ENCODE measurements at regions not wholly inside any gene's neighbourhood (a gene's known extent, or its start where the extent isn't known, plus 50 kb on each side); places are given as distances from the start of the nearest gene placed in this dataset.
"Not testable (repeated sequence)": the region's sequence is repeated elsewhere in the genome, so short reads cannot be mapped to it uniquely, and the experiment has no call there.

DNA sequence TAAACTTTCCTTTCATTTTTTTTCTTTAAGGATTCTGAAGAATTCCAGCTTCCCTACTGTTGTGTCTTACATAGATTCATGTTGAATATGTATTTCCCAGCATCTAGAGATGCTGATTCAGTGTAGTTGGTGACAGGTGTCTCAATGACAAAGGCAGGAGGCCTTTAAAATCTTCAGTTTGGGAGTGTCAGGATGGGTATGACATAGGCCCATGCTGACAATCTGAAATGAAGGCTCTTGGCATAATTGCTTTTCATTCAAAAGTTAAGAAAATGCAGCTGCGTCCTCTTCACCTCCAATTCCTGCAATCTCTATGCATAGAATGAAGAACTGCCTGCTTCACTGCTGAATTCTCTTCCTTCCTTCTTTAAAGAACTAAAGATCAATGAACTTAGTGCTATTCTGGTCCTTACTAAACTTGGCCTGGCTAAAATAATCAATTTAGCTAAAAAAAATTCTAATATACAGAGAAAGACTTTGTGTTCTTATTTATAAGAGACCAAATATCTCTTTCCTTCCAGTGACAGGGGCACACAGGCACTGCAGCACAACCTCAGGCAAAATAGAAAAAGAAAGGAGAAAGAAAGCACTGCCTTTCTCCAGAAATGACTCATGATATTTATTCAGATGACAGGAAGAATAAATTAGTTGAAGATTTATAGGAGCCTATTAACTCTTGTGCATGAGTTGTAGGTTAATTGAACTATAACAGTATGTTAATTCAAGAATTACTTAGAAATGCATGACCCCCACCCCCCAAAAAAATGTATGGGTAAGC lies 152.6 kb upstream of the GBE1 start:
- DNase-seq = no peak

DNA sequence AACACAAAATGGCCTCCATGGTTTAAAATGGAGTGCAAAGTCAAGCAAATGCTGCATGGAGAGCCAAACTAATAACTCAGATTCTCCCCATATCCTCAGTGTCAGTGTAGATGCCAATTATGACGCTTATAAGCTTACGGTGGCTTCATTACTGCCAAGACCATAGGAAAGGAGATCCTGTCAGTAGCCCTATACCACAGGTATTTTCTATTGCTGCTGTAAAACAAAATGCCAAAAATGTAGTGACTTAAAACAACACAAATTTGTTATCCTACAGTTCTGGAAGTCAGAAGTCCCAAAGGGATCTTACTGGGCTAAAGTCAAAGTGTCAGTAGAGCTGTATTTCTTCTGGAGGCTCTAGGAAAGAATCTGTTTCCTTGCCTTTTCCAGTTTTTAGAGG lies 149.8 kb upstream of the GBE1 start:
- DNase-seq = peak; percentile 40

DNA sequence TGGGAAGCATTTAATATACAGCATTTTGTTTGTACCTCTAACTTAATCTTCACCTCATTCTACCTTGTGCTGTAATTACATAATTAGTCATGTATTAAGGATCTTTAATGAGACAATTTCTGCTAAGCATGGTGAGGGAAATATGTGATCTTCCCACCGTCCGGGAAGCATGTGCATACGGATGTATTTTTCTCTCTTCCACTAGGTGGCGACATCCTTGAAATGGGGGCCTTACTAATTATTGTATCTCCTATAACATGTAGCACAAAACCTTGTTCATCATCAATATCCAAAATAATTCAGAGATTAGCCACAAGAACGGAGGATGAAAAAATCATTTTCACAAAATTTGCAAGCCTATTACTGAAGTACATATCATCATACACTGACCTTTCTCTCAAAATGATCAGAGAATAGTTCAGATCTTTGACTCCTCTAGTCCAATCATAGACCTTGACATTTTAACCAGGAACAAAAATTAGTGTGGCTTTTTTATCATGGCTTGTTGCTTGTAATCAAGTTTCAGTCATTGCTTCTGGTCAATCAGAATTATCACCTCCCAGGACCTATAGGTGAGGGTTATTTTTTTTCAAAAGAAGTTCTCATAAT lies 148.9 kb upstream of the GBE1 start:
- DNase-seq = no peak

DNA sequence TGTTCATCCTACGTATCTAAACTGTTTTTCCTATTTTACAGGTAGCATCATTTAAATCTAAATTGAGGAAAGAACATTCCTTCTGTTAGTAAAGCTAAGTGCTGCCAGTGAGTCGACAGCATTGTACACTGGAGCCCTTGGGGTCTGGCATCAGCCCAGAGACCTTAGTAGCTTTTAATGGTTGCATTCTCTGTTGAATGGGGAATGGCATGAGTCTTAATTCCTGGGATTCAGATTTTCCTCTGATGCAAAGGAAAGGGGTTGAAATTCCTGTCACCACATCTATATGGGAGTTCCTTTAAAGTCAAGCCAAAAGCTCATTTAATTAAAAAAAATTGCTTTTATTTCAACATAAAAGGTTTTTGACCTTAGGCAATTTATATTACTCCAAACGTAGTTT lies 148.4 kb upstream of the GBE1 start:
- DNase-seq = no peak

DNA sequence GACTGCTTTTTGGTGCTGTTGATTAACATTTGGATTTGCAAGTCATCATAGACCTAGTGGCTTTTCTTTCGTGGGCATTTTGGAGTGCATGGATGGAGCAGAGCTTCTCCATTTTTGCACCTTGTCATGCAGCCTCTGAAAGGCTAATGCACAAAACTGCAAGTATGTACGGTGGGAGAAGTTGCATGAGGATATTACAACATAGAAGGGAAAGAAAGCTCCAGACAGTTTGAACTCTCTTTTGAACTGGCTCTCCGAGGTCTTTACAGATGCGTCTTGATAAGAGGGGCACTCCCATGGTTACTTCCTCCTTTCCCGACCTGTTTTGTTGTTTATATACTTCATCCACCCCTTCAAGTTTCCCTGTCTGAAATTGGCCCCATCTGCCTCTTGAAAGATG lies 147.1 kb upstream of the GBE1 start:
- DNase-seq = no peak

DNA sequence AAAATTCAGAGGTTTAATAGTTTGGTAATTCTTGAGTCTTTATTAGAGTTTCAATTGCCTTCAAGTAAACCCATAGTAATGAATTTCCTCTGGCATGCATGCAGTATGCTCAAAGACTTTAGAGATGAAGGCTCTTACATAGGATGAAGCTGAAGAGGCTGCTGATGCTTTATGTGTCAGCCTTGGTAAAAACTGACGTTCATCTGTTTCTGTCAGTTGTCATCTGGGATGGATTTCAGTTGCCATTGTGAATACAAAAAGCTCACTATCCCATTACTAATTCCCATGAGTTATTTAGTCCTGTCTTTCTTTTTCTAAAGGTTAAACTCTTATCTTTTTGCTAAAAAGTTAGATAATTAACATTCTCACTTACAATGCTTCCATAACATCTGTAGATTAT lies 136.9 kb upstream of the GBE1 start:
- DNase-seq = no peak

DNA sequence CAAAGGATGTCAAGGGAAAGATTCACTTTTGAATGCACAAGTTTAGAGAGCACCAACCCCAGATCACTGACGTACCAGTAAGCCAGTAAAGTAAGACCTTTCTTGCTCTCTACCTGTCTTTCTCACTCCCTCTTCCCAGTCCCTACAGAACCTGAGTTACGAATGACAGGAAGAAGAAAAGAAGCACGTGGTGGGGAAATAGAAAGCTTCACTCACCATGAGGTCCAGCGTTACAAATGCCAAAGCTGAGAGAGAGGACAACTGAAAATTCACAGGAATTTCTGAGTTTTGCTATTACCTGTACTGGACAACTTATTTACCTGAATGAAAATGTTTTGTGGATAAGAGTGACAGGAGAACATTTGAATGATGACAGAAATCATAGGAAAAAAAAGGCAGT lies 133.2 kb upstream of the GBE1 start:
- DNase-seq = no peak

DNA sequence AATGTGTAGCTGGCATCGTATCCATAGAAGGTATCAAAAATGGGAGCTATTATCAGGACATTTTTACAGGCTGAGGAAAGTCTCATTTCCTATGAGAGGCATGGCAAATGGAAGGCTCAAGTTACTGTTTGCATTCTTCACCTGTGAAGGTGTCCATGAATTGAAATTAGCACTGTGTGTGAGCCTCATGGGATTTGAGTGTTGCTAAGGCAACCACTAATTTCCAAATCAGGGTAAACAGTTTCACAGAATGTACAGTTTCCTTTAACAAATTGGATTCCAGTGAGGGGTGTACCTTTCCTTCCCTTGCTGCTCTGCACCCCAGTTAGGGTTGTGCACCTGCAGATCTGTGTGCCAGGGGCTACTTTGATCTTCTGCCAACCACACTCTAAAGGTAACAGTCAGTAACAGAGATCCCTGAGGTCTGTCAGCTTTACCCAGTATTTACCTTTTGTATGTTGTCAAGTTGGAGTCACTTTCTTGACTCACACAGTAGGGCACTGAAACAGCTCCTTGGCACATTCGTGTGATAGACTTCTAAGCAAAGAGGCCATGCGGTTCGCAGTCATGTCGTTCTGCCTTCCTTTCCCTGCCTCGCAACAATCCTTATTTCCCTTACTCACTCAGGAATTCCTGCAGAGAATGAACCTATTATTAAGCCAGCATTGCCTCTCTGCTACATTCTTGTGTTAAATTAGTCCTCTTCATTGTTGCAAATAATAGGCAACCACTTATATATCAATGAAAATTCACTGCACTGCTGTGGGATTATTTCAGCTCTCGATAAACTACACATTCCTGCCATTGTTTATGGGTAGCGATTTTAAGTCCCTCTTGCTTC lies 129.8 kb upstream of the GBE1 start:
- no peak for DNase-seq

DNA sequence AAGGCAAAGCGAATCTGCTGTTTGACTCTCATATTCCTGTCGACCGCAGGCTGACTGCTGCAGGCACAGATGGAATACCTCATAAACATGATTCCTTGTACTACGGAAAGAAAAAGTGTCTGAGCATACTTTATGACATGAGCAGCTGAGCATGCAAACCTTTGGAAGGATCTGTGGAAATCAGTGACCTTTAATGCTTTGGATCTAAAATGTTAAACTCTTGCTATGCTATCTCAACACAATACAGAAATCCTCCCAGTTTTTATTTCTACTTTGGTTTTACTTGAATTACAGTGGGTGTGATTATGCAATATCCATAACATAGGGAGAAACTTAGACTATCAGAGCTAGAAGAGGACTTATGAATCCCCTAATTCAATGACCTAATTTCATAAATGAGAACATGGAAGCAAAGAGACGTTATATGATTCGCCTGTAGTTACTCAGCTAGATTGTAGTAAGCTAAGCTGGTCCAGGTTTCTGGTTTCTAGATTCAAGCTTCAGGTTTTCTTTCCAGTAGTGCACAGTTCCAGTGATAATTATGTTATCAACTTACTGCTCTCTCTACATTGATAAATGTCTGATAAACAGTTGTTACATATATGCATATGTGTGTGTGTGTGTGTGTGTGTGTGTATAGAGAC lies 127.6 kb upstream of the GBE1 start:
- DNase-seq = peak; percentile 31

DNA sequence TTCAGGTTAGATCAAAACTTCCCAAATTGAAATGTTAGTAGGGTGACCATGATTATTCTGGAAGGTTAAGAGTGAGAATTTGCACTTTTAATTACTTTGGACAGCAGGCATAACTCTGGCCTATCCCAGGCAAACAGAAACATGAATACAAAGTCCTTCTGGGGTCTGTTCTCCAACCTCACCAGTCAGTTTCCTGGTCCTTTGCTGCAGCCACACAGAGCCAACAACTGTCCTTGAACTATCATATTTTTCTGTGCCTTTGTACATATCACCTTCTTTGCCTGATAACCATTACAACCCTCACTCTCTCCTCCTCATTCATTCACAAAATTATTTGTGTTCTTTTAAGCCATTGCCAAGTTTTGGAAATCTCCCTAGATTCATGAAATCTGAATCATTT lies 126.0 kb upstream of the GBE1 start:
- no peak for DNase-seq

DNA sequence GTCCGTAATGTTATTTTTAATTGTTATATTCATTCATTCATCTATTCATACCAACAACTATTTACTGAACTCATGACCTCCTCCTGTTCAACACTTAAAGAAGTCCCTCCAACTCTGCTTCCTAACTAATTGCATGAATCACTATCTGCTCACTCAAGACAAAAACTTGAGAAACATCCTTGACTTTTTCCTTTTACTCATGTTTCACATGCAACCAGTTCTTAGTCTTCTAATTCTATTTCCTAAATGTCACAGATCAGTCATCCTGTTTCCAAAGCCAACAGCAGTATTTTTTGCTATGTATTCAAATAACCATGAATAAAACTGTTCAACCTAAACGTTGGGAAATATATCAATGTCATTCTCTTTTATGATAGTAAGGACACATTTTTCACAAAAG lies 124.6 kb upstream of the GBE1 start:
- no peak for DNase-seq

DNA sequence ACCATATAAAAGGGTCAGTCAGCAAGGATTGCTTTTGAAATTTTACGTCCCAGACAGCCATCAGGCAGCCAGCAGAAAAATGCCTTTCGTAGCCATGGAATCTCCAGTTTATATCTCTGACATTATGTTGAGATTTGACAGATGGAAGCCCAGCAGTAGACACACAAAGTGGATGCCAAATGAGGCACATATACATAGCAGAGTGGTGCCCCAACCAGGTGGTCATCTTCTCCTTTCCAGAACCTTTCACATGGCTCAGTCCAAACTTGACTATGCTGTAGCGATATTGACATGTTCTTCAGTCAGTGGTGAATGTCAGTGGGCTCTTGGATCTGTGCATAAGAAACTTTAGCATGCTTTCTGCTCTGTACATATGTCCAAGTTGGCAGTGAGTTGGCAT lies 123.3 kb upstream of the GBE1 start:
- DNase-seq = no peak

DNA sequence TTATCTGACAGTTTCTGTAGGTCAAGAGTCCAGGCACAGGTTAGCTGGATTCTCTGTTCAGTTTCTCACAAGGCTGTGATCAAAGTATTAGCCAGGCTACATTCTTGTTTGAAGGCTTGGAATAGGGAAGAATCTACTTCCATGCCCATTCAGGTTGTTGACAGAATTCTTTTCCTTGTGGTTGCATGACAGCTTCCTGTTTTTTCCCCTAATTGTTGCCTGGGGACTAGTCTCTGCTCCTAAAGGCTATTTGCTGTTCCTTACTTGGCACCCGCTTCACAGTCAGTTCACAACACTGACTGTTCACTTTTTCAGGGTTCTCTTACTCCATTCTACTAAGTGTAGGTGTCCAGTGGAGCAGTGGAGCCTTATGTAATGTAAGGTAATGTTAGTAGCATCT lies 115.4 kb upstream of the GBE1 start:
- DNase-seq = no peak

DNA sequence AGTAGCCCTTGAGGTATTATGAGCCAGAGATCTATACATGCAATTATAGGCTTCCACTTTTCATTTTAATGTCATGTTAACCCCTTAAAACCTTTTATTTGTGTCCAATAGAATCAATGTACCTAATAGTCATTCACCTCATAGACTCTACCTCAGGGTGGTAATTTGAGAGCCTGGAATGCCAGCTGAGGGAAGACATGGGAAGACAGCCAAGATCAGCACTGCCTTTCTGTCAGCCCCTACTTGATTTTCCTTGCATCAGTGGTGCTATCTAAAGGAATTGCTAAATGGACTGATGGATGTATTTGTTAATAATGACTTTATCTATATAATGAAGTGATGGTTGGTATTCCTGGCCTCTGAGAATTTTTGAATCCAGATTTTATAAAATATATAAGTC lies 113.3 kb upstream of the GBE1 start:
- DNase-seq = no peak

DNA sequence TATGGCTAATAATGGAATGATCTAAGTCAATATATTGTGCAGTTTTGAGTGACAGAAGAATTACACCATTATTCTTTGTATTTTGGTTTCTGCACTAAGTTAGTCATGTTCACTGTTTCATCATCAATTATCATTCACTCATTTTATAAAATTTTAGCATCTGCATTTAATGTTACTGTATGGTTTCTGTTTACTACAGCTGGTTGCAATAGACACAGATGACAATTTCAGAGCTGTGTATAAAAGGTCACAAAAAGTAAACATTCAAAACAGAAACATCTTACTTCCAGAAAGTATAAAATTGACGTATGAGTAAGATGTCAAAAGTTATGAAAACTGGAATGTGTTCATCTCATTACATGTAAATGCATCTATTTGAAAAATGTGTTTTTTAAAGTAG lies 111.1 kb upstream of the GBE1 start:
- DNase-seq = no peak

DNA sequence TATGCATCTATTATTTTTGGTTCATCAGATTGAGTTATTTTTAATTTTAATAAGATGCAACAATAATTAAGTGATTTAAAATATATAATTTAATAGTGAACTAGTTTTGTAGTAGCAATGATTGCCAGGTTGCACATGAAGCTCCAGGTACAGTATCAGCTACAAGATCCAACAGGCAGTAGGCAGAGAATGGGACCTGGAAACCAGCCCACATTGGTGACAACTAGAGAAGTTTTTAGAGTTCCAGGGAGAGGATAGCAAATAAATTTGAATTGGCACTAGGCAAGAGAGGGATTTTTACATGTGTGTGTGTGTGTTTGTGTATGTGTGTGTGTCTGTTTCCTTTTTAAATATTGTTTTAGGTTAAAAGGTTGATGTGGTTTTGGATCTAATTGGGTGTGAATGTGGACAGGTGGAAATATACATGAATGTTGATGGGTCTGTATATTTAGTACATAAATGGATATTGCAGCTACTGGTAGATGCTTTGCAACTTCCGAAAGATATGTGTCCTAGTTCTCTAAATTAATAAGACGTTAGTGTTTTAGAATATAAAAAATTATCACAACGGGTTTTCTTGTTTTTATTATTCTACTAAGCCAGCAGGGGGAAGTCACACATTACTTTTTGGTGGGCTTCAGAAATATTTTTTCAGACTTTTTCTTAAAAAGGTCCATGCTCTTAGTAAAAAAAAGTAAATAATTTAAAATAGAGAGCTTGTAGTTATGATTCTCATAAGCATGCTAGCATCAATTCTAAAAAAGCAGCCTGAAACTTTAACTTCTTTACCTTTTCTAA lies 110.1 kb upstream of the GBE1 start:
- peak; percentile 18 for DNase-seq

DNA sequence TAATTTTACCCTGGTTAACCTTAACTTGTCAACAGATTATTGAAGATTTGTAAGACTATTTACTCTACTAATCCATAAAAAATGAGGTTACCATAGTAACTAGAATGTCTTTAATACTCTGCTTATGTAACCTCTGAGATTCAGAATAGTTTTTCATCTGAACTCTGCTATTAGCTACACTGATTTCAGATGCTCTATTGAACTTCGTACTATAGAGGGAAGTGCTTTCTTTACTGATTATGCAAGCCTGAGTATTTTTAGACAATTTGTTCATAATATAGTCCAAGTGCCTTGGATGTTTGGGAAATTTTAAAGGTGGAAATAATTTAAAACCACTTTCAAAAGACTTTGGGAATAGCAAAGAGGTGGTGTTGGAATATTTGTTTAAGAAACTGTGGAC lies 107.9 kb upstream of the GBE1 start:
- DNase-seq = no peak

DNA sequence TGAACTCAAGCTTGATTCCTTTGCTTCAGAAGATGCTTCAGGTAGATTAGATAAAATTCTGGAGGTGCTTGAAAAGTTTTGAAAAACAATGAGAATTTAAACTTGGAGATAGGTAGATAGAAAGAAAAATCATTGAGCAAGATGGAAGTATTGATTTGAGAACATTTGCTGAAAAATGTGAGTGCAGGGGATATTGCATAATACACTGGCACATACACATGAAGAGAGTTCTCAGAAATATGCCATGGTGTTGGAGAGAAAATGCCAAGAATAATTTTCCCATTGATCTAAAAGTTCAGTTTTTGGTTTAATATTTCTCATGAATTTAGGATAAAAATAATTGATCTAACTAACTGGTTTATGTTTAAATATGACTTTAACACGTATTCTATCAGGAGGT lies 107.2 kb upstream of the GBE1 start:
- no peak for DNase-seq

DNA sequence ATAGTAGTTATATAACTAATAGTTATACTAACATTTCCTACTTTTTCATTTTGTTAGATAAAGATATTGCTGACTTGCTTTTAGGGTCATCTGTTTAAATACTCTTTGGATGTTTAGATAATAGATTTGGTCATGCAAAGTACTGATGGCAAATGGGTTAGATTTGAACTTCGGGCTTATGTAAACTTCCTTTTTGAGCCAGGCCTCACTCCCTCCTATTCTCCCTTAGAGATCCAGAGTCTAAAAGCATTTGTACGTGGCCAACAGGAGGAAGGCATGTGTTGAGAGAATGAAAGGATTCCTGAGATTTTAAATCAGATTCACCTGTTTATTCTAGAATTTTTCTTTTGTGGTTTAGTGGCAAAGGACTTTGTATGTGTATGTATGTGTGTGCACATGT lies 106.4 kb upstream of the GBE1 start:
- no peak for DNase-seq

DNA sequence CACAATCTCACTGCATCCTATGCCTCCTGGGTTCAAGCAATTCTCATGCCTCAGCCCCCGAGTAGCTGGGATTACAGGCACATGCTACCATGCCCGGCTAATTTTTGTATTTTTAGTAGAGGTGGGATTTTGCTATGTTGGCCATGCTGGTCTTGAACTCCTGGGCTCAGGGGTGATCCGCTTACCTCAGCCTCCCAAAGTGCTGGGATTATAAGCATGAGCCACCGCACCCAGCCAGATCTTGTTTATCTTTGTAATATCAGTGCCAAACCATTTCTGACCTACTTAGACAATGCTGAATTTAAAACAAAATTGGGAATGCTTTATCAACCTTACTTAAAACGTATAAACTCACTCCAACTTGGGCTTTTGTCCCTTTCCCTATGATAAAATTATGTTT lies 103.7 kb upstream of the GBE1 start:
- DNase-seq = not testable (repeated sequence)

DNA sequence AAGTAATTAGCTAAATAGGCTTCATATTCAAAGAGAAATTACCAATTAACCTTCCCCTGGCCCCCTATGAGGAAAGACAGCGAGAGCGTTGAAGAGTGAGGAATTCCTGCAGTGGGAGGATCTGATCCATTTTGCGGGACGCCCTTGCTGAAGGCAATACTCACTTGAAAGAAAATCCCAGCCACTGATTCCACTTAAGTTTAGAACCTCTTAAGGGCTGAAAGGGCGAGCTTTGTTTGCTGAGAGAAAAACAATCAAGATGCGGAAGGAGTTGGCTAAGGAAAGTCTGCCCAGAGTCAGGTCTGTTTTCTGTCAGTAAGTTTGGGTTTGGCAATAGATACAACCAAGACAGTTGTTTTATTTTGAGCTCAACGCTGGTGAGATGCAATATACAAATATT lies 102.8 kb upstream of the GBE1 start:
- DNase-seq = no peak

DNA sequence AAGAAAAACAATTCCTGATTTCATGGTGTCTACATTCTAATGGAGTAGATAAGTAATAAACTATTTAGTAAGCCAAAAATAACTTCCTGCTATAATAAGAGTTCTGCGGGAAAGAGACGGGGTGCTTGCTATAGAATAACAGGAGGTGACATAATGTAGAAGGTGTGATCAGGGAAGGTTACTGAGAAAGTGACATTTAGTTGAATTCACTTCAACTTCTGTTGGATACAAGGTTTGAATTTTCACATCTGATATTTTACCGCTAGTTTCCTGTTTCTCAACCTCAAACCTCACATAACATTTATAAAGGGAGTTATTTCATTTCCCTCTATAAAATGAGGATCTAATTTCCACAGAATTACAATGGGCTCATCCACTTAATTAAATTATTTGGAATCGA lies 102.3 kb upstream of the GBE1 start:
- no peak for DNase-seq

Measured in muscle of arm (tissue), 1 donor.